ENCODE measurements at regions not wholly inside any gene's neighbourhood (a gene's known extent, or its start where the extent isn't known, plus 50 kb on each side); places are given as distances from the start of the nearest gene placed in this dataset.

- Mint-ChIP-seq H3K9me3 (peaks cover 9% of the 10 kb centered on the region), H3K36me3 (peaks cover 10% of the 10 kb centered on the region; the same call in 1 of the 2 replicates), H3K27me3 (ENCODE audit: low read depth) (peaks cover 2% of the 10 kb centered on the region; the same call in 1 of the 2 replicates), H3K4me3 (no peak overlapping the region), H3K4me1 (peaks cover 64% of the 10 kb centered on the region), H3K27ac (no peak overlapping the region)
- DNase-seq (ENCODE audit: low spot score), result no peak
- CTCF ChIA-PET, result interaction anchor here (1.5 to 2.0 kb wide), 2 partner anchors 34 to 71 kb away, joined by 3 to 7 read pairs; no protein-coding TSS in a partner anchor
- no peak for TF ChIP-seq ZNF671 (CRISPR knock-in tag; IDR thresholded peaks at IDR 0.05)
- no peak for TF ChIP-seq CREB1 (CRISPR knock-in tag; IDR thresholded peaks at IDR 0.05)
- TF ChIP-seq, protein P1, sequence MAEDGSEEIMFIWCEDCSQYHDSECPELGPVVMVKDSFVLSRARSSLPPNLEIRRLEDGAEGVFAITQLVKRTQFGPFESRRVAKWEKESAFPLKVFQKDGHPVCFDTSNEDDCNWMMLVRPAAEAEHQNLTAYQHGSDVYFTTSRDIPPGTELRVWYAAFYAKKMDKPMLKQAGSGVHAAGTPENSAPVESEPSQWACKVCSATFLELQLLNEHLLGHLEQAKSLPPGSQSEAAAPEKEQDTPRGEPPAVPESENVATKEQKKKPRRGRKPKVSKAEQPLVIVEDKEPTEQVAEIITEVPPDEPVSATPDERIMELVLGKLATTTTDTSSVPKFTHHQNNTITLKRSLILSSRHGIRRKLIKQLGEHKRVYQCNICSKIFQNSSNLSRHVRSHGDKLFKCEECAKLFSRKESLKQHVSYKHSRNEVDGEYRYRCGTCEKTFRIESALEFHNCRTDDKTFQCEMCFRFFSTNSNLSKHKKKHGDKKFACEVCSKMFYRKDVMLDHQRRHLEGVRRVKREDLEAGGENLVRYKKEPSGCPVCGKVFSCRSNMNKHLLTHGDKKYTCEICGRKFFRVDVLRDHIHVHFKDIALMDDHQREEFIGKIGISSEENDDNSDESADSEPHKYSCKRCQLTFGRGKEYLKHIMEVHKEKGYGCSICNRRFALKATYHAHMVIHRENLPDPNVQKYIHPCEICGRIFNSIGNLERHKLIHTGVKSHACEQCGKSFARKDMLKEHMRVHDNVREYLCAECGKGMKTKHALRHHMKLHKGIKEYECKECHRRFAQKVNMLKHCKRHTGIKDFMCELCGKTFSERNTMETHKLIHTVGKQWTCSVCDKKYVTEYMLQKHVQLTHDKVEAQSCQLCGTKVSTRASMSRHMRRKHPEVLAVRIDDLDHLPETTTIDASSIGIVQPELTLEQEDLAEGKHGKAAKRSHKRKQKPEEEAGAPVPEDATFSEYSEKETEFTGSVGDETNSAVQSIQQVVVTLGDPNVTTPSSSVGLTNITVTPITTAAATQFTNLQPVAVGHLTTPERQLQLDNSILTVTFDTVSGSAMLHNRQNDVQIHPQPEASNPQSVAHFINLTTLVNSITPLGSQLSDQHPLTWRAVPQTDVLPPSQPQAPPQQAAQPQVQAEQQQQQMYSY (CRISPR knock-in tag; IDR thresholded peaks at IDR 0.05), result no peak
- no peak for TF ChIP-seq ZNF121 (CRISPR knock-in tag; IDR thresholded peaks at IDR 0.05)
- TF ChIP-seq TEAD4 (CRISPR knock-in tag; IDR thresholded peaks at IDR 0.05), result no peak
- TF ChIP-seq ELF4 (CRISPR knock-in tag; IDR thresholded peaks at IDR 0.05; ENCODE audit: low read depth), result no peak
- no peak for TF ChIP-seq NR1H2 (CRISPR knock-in tag; IDR thresholded peaks at IDR 0.05)
- TF ChIP-seq GRHL2 (CRISPR knock-in tag; IDR thresholded peaks at IDR 0.05; ENCODE audit: insufficient replicate concordance, severe bottlenecking), result no peak
- no peak for TF ChIP-seq PRRX2 (CRISPR knock-in tag; IDR thresholded peaks at IDR 0.05)
- no peak for TF ChIP-seq ESRRA (CRISPR knock-in tag; IDR thresholded peaks at IDR 0.05; ENCODE audit: borderline replicate concordance)
- TF ChIP-seq, protein P2, sequence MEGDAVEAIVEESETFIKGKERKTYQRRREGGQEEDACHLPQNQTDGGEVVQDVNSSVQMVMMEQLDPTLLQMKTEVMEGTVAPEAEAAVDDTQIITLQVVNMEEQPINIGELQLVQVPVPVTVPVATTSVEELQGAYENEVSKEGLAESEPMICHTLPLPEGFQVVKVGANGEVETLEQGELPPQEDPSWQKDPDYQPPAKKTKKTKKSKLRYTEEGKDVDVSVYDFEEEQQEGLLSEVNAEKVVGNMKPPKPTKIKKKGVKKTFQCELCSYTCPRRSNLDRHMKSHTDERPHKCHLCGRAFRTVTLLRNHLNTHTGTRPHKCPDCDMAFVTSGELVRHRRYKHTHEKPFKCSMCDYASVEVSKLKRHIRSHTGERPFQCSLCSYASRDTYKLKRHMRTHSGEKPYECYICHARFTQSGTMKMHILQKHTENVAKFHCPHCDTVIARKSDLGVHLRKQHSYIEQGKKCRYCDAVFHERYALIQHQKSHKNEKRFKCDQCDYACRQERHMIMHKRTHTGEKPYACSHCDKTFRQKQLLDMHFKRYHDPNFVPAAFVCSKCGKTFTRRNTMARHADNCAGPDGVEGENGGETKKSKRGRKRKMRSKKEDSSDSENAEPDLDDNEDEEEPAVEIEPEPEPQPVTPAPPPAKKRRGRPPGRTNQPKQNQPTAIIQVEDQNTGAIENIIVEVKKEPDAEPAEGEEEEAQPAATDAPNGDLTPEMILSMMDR (IDR thresholded peaks at IDR 0.05), result no peak
- no peak for TF ChIP-seq TP53 (CRISPR knock-in tag; IDR thresholded peaks at IDR 0.05)
- no peak for TF ChIP-seq KAT7 (CRISPR knock-in tag; IDR thresholded peaks at IDR 0.05; ENCODE audit: borderline replicate concordance)
- no peak for TF ChIP-seq TEAD1 (CRISPR knock-in tag; IDR thresholded peaks at IDR 0.05)
- no peak for ATAC-seq
- POLR2A ChIA-PET, result no interaction called here
Measured at GRCh38 chr6:14282854-14283505, 165.4 kb downstream of the CD83 start.

GRCh38 chr6:14283600-14284235, 166.1 kb downstream of the CD83 start:
- Mint-ChIP-seq H3K9me3 (peaks cover 11% of the 10 kb centered on the region), H3K36me3 (peaks cover 16% of the 10 kb centered on the region), H3K27me3 (ENCODE audit: low read depth) (peaks cover 2% of the 10 kb centered on the region; the same call in 1 of the 2 replicates), H3K4me1 (peaks cover 71% of the 10 kb centered on the region), H3K4me3 (no peak overlapping the region), H3K27ac (peak overlapping the region; percentile 1; the same call in 1 of the 2 replicates)
- POLR2A ChIA-PET, result no interaction called here
- TF ChIP-seq ZNF138 (CRISPR knock-in tag; conservative IDR thresholded peaks at IDR 0.05) (0 out of 2 replicates have a peak, but pooled peaks have one; percentile 20), MXD4 (CRISPR knock-in tag; IDR thresholded peaks at IDR 0.05; ENCODE audit: borderline replicate concordance) (no peak)
- ATAC-seq (peak; percentile 7; the same call in 1 of the 2 replicates), DNase-seq (ENCODE audit: low spot score) (no peak)
- CTCF ChIA-PET, result no interaction called here

DNA sequence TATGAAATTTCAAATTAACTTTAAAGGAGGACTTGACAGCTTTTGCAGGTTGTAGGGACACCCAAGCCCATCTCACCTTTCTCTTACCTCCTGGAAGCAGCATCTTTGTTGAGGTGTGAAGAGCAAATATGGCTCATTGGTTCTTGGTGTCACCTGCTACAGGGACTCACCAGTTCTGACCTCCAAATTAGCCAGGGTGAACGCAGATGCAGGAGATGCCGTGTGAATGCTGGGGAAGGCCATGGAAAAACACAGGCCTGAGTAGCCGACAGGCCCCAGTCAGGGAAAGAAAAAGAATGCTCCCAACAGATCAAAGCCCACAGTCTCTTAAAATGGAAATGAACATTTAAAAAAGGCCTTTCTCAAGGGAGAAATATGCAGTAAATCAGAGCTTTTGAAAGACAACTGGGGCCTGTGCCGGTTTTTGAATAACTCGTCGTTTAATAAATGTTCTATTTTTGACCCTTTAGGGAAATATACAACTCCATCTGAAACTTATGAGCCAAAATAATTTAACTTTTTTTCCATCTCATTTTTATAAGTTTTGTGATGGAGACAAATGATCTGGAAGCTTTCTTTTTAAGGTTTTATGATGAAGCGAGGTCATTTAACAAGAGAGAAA, 167.5 kb downstream of the CD83 start:
- ChIA-PET POLR2A (no interaction called here), CTCF (interaction anchor here (0.6 kb wide), 1 partner anchor 185 kb away, joined by 3 read pairs; no protein-coding TSS in a partner anchor)
- no peak for TF ChIP-seq CREB1 (CRISPR knock-in tag; IDR thresholded peaks at IDR 0.05)
- peaks cover 78% of the 10 kb centered on the region for H3K4me1 Mint-ChIP-seq
- peak overlapping the region; percentile 84 for H3K27ac Mint-ChIP-seq
- no peak for DNase-seq (ENCODE audit: low spot score)
- no peak for ATAC-seq
- H3K36me3 Mint-ChIP-seq, result peaks cover 16% of the 10 kb centered on the region
- no peak overlapping the region for H3K4me3 Mint-ChIP-seq
- H3K27me3 Mint-ChIP-seq (ENCODE audit: low read depth), result no peaks in the 10 kb centered on the region; the same call in 1 of the 2 replicates
- peaks cover 11% of the 10 kb centered on the region for H3K9me3 Mint-ChIP-seq
